ENCODE measurements at regions not wholly inside any gene's neighbourhood (a gene's known extent, or its start where the extent isn't known, plus 50 kb on each side); places are given as distances from the start of the nearest gene placed in this dataset.

- TF ChIP-seq ZNF462 (CRISPR knock-in tag; IDR thresholded peaks at IDR 0.05) (no peak), ZNF331 (CRISPR knock-in tag; IDR thresholded peaks at IDR 0.05; ENCODE audit: low read depth) (no peak), ZNF114 (CRISPR knock-in tag; IDR thresholded peaks at IDR 0.05) (no peak), EZH2 (IDR thresholded peaks at IDR 0.05; ENCODE audit: low read depth, unreplicated experiment) (no peak), NANOG (IDR thresholded peaks at IDR 0.05; ENCODE audit: borderline replicate concordance) (no peak)
- TF ChIP-seq, protein P1, sequence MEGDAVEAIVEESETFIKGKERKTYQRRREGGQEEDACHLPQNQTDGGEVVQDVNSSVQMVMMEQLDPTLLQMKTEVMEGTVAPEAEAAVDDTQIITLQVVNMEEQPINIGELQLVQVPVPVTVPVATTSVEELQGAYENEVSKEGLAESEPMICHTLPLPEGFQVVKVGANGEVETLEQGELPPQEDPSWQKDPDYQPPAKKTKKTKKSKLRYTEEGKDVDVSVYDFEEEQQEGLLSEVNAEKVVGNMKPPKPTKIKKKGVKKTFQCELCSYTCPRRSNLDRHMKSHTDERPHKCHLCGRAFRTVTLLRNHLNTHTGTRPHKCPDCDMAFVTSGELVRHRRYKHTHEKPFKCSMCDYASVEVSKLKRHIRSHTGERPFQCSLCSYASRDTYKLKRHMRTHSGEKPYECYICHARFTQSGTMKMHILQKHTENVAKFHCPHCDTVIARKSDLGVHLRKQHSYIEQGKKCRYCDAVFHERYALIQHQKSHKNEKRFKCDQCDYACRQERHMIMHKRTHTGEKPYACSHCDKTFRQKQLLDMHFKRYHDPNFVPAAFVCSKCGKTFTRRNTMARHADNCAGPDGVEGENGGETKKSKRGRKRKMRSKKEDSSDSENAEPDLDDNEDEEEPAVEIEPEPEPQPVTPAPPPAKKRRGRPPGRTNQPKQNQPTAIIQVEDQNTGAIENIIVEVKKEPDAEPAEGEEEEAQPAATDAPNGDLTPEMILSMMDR (conservative IDR thresholded peaks at IDR 0.05; ENCODE audit: low read depth in 2 of 2): no peak
- TF ChIP-seq, protein P2, sequence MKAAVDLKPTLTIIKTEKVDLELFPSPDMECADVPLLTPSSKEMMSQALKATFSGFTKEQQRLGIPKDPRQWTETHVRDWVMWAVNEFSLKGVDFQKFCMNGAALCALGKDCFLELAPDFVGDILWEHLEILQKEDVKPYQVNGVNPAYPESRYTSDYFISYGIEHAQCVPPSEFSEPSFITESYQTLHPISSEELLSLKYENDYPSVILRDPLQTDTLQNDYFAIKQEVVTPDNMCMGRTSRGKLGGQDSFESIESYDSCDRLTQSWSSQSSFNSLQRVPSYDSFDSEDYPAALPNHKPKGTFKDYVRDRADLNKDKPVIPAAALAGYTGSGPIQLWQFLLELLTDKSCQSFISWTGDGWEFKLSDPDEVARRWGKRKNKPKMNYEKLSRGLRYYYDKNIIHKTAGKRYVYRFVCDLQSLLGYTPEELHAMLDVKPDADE (IDR thresholded peaks at IDR 0.05): no peak
- TF ChIP-seq, protein P3, sequence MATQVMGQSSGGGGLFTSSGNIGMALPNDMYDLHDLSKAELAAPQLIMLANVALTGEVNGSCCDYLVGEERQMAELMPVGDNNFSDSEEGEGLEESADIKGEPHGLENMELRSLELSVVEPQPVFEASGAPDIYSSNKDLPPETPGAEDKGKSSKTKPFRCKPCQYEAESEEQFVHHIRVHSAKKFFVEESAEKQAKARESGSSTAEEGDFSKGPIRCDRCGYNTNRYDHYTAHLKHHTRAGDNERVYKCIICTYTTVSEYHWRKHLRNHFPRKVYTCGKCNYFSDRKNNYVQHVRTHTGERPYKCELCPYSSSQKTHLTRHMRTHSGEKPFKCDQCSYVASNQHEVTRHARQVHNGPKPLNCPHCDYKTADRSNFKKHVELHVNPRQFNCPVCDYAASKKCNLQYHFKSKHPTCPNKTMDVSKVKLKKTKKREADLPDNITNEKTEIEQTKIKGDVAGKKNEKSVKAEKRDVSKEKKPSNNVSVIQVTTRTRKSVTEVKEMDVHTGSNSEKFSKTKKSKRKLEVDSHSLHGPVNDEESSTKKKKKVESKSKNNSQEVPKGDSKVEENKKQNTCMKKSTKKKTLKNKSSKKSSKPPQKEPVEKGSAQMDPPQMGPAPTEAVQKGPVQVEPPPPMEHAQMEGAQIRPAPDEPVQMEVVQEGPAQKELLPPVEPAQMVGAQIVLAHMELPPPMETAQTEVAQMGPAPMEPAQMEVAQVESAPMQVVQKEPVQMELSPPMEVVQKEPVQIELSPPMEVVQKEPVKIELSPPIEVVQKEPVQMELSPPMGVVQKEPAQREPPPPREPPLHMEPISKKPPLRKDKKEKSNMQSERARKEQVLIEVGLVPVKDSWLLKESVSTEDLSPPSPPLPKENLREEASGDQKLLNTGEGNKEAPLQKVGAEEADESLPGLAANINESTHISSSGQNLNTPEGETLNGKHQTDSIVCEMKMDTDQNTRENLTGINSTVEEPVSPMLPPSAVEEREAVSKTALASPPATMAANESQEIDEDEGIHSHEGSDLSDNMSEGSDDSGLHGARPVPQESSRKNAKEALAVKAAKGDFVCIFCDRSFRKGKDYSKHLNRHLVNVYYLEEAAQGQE (IDR thresholded peaks at IDR 0.05; ENCODE audit: unreplicated experiment): no peak
These were observed 510.3 kb downstream of the ZIC1 start (continued) for GRCh38 chr3:147919496-147919895.

Measured in GM23338 (cell line).